ENCODE measurements at regions not wholly inside any gene's neighbourhood (a gene's known extent, or its start where the extent isn't known, plus 50 kb on each side); places are given as distances from the start of the nearest gene placed in this dataset.

DNA sequence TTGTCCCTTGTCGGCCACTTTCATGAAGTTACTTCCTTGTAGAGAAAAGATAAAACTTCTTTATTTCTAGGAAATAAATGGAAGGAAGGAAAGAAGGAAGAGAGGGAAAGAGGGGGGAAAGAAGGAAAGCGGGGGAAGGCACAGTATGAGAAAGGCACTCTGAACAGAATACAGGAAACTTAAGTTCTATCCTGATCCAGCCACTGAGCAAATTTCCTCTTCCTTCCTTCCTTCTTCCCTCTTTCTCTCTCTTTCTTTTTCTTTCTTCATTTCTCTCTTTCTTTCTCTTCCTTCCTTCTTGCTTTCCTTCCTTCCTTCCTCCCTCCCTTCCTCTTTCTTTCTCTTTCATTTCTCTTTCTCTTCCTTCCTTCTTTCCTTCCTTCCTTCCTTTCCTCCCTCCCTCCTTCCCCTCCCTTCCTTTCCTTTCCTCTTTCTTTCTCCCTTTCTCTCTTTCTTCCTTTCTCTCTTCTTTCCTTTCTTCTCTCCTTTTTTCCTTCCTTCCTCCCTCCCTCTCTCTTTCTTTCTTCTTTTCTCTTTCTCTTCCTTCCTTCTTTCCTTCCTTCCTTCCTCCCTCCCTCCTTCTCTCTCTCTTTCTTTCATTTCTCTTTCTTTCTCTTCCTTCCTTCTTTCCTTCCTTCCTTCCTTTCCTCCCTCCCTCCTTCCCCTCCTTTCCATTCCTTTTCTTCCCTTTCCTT lies 240.2 kb upstream of the BRINP1 start:
- Histone ChIP-seq H3K4me3 (ENCODE audit: low read length) (no peak overlapping the region), H3K4me1 (ENCODE audit: control insufficient read depth, insufficient read depth, low read length) (no peaks in the 10 kb centered on the region), H3K36me3 (ENCODE audit: control insufficient read depth, insufficient read depth, low read length) (no peaks in the 10 kb centered on the region), H3K27ac (ENCODE audit: low read length) (no peak overlapping the region), H3K27me3 (ENCODE audit: control insufficient read depth, insufficient read depth, low read length) (no peaks in the 10 kb centered on the region), H3K9me3 (ENCODE audit: control insufficient read depth, insufficient read depth, low read length) (no peaks in the 10 kb centered on the region)
- WGBS (ENCODE audit: insufficient coverage), result 100% methylated on average over 2 of the region's 2 CpGs
- TF ChIP-seq, protein P1, sequence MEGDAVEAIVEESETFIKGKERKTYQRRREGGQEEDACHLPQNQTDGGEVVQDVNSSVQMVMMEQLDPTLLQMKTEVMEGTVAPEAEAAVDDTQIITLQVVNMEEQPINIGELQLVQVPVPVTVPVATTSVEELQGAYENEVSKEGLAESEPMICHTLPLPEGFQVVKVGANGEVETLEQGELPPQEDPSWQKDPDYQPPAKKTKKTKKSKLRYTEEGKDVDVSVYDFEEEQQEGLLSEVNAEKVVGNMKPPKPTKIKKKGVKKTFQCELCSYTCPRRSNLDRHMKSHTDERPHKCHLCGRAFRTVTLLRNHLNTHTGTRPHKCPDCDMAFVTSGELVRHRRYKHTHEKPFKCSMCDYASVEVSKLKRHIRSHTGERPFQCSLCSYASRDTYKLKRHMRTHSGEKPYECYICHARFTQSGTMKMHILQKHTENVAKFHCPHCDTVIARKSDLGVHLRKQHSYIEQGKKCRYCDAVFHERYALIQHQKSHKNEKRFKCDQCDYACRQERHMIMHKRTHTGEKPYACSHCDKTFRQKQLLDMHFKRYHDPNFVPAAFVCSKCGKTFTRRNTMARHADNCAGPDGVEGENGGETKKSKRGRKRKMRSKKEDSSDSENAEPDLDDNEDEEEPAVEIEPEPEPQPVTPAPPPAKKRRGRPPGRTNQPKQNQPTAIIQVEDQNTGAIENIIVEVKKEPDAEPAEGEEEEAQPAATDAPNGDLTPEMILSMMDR (IDR thresholded peaks at IDR 0.05), result no peak
- Mint-ChIP-seq H3K27ac (no peak overlapping the region), H3K27me3 (ENCODE audit: low read depth in 2 of 2) (no peaks in the 10 kb centered on the region), H3K9me3 (peaks cover 8 to 9% of the 10 kb centered on the region in 2 donors), H3K4me1 (no peaks in the 10 kb centered on the region), H3K4me3 (no peak overlapping the region), H3K36me3 (no peaks in the 10 kb centered on the region)
- DNase-seq, result no peak
- ATAC-seq, result no peak
- intact Hi-C loops (cut with micrococcal nuclease), result no loop called here

DNA sequence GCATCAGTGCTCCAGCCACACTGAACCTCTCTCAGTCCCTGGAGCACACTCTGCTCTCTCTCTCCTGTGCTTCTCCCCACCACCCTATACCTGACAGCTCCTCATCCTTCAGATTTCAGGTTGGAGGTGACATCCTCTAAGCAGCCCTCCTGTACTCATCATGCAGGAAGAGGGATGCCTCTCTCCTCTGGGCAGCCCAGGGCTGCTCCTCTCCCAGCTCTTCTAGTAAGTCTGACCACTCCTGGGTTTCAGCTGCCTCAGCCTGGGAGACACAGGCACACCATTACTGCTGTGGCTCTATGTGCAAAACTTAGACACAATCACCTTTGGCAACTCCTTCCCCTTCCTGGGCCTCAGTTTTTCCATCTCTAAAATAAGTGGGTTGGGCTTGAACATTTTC lies 232.4 kb upstream of the BRINP1 start:
- Mint-ChIP-seq H3K36me3 (no peaks in the 10 kb centered on the region), H3K4me1 (no peaks in the 10 kb centered on the region), H3K9me3 (peaks cover 0 to 2% of the 10 kb centered on the region in 2 donors), H3K27me3 (ENCODE audit: low read depth in 2 of 2) (no peaks in the 10 kb centered on the region), H3K27ac (no peak overlapping the region), H3K4me3 (no peak overlapping the region)
- no peak overlapping the region for H3K4me3 ChIP-seq (ENCODE audit: low read length)
- H3K27me3 ChIP-seq (ENCODE audit: control insufficient read depth, insufficient read depth, low read length), result no peaks in the 10 kb centered on the region
- TF ChIP-seq, protein P1 (IDR thresholded peaks at IDR 0.05), result no peak
- no peaks in the 10 kb centered on the region for H3K4me1 ChIP-seq (ENCODE audit: control insufficient read depth, insufficient read depth, low read length)
- intact Hi-C loops (cut with micrococcal nuclease), result no loop called here
- no peak for ATAC-seq
- DNase-seq, result no peak
- H3K9me3 ChIP-seq (ENCODE audit: control insufficient read depth, insufficient read depth, low read length), result no peaks in the 10 kb centered on the region
- H3K27ac ChIP-seq (ENCODE audit: low read length), result no peak overlapping the region
- H3K36me3 ChIP-seq (ENCODE audit: control insufficient read depth, insufficient read depth, low read length), result no peaks in the 10 kb centered on the region

DNA sequence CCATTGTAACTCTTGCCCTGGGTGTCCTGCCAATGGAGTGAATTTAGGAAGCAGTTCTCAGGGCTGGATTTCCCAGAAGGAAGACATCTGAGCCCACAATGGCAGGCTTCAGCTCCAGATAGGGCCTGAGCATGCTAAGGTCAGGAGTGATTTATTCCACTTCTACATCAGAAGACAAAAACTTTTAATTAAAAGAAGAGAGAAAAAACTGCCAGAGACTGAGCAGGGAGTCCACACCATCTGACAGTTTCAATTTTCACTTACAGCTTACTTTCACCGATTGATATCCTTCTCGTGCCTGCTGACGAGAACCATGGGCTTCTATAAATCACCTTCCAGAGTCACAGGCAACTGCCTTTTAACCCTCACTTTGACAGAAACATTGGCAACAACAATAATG lies 228.3 kb upstream of the BRINP1 start:
- no peaks in the 10 kb centered on the region for H3K36me3 ChIP-seq (ENCODE audit: control insufficient read depth, insufficient read depth, low read length)
- DNase-seq, result no peak
- TF ChIP-seq, protein P1 (IDR thresholded peaks at IDR 0.05), result no peak
- intact Hi-C loops (cut with micrococcal nuclease), result no loop called here
- 50% methylated on average over 3 of the region's 3 CpGs for WGBS (ENCODE audit: insufficient coverage)
- Mint-ChIP-seq H3K4me3 (no peak overlapping the region), H3K27ac (no peak overlapping the region), H3K9me3 (peaks cover 0 to 2% of the 10 kb centered on the region in 2 donors), H3K4me1 (no peaks in the 10 kb centered on the region), H3K36me3 (no peaks in the 10 kb centered on the region), H3K27me3 (ENCODE audit: low read depth in 2 of 2) (no peaks in the 10 kb centered on the region)
- H3K27me3 ChIP-seq (ENCODE audit: control insufficient read depth, insufficient read depth, low read length), result no peaks in the 10 kb centered on the region
- H3K4me3 ChIP-seq (ENCODE audit: low read length), result no peak overlapping the region
- no peak for ATAC-seq
- no peaks in the 10 kb centered on the region for H3K9me3 ChIP-seq (ENCODE audit: control insufficient read depth, insufficient read depth, low read length)
- no peaks in the 10 kb centered on the region for H3K4me1 ChIP-seq (ENCODE audit: control insufficient read depth, insufficient read depth, low read length)
- H3K27ac ChIP-seq (ENCODE audit: low read length), result no peak overlapping the region

DNA sequence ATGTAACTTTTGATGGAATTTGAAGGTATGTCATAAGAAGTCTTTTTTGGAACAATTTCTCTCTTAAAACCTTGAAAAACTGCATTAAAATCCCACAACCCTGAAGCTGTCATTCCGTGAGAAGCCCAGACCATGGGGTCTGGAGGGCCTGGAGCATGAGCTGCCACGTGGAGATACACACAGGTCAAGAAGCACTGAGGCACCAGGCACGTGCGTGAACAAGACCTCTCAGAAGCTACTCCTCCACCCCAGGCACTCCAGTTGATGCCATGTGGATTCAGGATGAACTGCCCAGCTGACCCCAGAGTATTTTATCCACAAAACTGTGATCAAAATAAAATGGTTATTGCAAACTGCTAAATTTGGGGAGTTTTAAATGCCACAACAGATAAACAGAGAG lies 227.5 kb upstream of the BRINP1 start:
- H3K4me3 ChIP-seq (ENCODE audit: low read length), result no peak overlapping the region
- Mint-ChIP-seq H3K36me3 (no peaks in the 10 kb centered on the region), H3K27ac (no peak overlapping the region), H3K9me3 (peaks cover under 1 to 2% of the 10 kb centered on the region in 2 donors), H3K27me3 (ENCODE audit: low read depth in 2 of 2) (no peaks in the 10 kb centered on the region), H3K4me1 (no peaks in the 10 kb centered on the region), H3K4me3 (no peak overlapping the region)
- no peak overlapping the region for H3K27ac ChIP-seq (ENCODE audit: low read length)
- intact Hi-C loops (cut with micrococcal nuclease), result no loop called here
- no peaks in the 10 kb centered on the region for H3K4me1 ChIP-seq (ENCODE audit: control insufficient read depth, insufficient read depth, low read length)
- TF ChIP-seq, protein P1 (IDR thresholded peaks at IDR 0.05), result no peak
- no peaks in the 10 kb centered on the region for H3K27me3 ChIP-seq (ENCODE audit: control insufficient read depth, insufficient read depth, low read length)
- ATAC-seq (no peak), DNase-seq (no peak)
- 83% methylated on average over 4 of the region's 4 CpGs for WGBS (ENCODE audit: insufficient coverage)
- no peaks in the 10 kb centered on the region for H3K9me3 ChIP-seq (ENCODE audit: control insufficient read depth, insufficient read depth, low read length)
- no peaks in the 10 kb centered on the region for H3K36me3 ChIP-seq (ENCODE audit: control insufficient read depth, insufficient read depth, low read length)
